Heart left ventricle (tissue), 16 donors: ENCODE measurements at regions not wholly inside any gene's neighbourhood (a gene's known extent, or its start where the extent isn't known, plus 50 kb on each side); places are given as distances from the start of the nearest gene placed in this dataset.

ENCODE experiments used
- ATAC-seq, 4 donors: fragments of 200-7000 bp; cut with Tn5 transposase; one replicate each; pipeline ENCODE4 v1.9.1; 2020 to 2022; ENCODE audit warnings: moderate library complexity in 4 of 4, mild to moderate bottlenecking in 3 of 4, moderate number of reproducible peaks in 1 of 4
- DNase-seq, 5 donors: peaks; one replicate each; pipeline ENCODE4 v3.0.0-alpha.2; 2020
- H3K27ac ChIP-seq, 12 donors: fragments of 200-600 bp; sonication (generic) in 4 of 12; one replicate each; pipeline versions ENCODE4 v1.5.0 to v1.8.0; 2016 to 2022; ENCODE audit warnings: mild to moderate bottlenecking in 2 of 12
- H3K27me3 ChIP-seq, 9 donors: fragments of 200-600 bp; sonication (generic) in 2 of 9; one replicate each; pipeline versions ENCODE4 v1.5.1 to v1.8.0; 2016 to 2022; ENCODE audit warnings: mild to moderate bottlenecking in 3 of 9
- H3K36me3 ChIP-seq, 9 donors: fragments of 200-600 bp; sonication (generic) in 2 of 9; one replicate each; pipeline versions ENCODE4 v1.5.0 to v1.8.0; 2018 to 2022; ENCODE audit warnings: mild to moderate bottlenecking in 2 of 9
- H3K4me1 ChIP-seq, 12 donors: fragments of 200-600 bp; sonication (generic) in 4 of 12; one replicate each; pipeline versions ENCODE4 v1.5.0 to v1.8.0; 2016 to 2022; ENCODE audit warnings: mild to moderate bottlenecking in 3 of 12
- H3K4me3 ChIP-seq, 12 donors: fragments of 200-600 bp; sonication (generic) in 4 of 12; one replicate each; pipeline versions ENCODE4 v1.5.0 to v1.8.0; 2017 to 2022; ENCODE audit warnings: mild to moderate bottlenecking in 9 of 12, moderate library complexity in 4 of 12
- H3K9me3 ChIP-seq, 12 donors: fragments of 200-600 bp; sonication (generic) in 4 of 12; one replicate each; pipeline versions ENCODE4 v1.5.0 to v1.8.0; 2016 to 2022; ENCODE audit warnings: mild to moderate bottlenecking in 1 of 12
- POLR2A ChIP-seq, 2 donors: fragments of 450-650 bp; IDR thresholded peaks; one replicate each; pipeline ENCODE4 v1.6.1; 2017; ENCODE audit warnings: antibody characterized with exemption in 2 of 2, mild to moderate bottlenecking in 2 of 2, moderate library complexity in 2 of 2
- WGBS, 4 donors: extraction: QIAGEN DNeasy Blood & Tissue Kit in 2 of 4; methylation state at CpG; one replicate each; pipeline versions ENCODE4 v1.1.5 to v1.1.7; 2013 to 2018; 5-methylcytosine and 5-hydroxymethylcytosine counted together
- intact Hi-C, 10 donors: fragments of 100-400 bp; cut with DNase I; formaldehyde crosslinking; loops; one replicate each; pipeline versions ENCODE4 v1.11.1 to v1.14.2; 2022
- TF ChIP-seq, protein P1 (sequence below), 12 donors: fragments of 200-600 bp; sonication (generic) in 4 of 12; IDR thresholded peaks; one replicate each; pipeline versions ENCODE4 v1.5.0 to v1.8.0; 2018 to 2022; ENCODE audit warnings: antibody characterized with exemption in 12 of 12, mild to moderate bottlenecking in 5 of 12
- donor health status: ischemic (EF 13 %, LVEDD 7.1; RV severe dilation, severe dysfunction).
- donor health status: healthy with polysubstance abuse.
- donor health status: DM: no; HTN: yes; CAD: no.
- donor health status: DM: no; HTN: no; CAD: no.
- donor health status: ischemic (EF 25% LVEDD 6.9; RV normal size, moderate dysfunction).
- donor health status: ischemic (EF 25% LVEDD 5.7; RV mildly dilated, moderate dysfunction).
- donor health status: healthy.
- donor health status: DM: yes; HTN: yes; CAD: no.
- donor health status: ischemic (EF 35%, LVEDD 5.7; RV mildly dilated, moderate dysfunction).
- donor health status: nonischemic (EF 11% LVEDD 7.7; RV severe dilation, severe dysfunction).
- donor health status: DM: yes; HTN: yes; CAD: no.
- donor health status: PGD.
- donor health status: ischemic (EF 29% LVEDD 5.4; RV normal size, mild dysfunction).
- donor health status: nonischemic (EF 23%, LVEDD 6.1; RV moderate dilation, normal function).

DNA sequence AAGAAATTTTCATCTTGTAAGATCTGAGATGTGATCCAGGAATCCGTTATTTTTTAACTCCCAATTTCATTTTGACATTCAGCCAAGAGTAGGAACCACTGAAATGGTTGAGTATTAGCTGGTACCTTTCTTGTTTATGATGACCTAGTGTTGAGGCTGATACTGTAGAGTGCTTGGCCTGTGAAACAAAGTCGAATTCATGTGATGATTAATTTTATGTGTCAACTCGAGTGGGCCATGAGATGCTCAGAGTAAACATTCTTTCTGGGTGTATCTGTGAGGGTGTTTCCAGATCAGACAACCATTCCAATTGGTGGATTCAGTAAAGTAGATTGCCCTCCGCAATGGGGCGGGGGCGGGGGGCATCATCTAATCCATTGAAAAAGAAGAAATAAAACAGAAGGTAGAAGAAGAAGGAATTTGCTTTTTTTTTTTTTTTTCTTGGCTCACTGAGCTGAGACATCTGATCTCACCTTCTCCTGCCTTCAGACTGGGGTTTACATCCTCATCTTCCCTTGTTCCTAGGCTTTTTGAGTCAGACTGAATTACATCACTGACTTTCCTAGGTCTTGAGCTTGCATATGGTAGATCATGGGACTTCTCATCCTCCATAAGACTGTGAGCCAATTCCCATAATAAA lies 264.6 kb upstream of the KCNJ16 start:
- no peak for ATAC-seq
- intact Hi-C loops = no loop called here
- Histone ChIP-seq H3K27ac (no peak overlapping the region), H3K4me1 (no peaks in the 10 kb centered on the region), H3K4me3 (no peak overlapping the region), H3K27me3 (no peaks in the 10 kb centered on the region), H3K9me3 (no peaks in the 10 kb centered on the region), H3K36me3 (no peaks in the 10 kb centered on the region)
- TF ChIP-seq POLR2A (IDR thresholded peaks at IDR 0.05) = no peak
- TF ChIP-seq, protein P1, sequence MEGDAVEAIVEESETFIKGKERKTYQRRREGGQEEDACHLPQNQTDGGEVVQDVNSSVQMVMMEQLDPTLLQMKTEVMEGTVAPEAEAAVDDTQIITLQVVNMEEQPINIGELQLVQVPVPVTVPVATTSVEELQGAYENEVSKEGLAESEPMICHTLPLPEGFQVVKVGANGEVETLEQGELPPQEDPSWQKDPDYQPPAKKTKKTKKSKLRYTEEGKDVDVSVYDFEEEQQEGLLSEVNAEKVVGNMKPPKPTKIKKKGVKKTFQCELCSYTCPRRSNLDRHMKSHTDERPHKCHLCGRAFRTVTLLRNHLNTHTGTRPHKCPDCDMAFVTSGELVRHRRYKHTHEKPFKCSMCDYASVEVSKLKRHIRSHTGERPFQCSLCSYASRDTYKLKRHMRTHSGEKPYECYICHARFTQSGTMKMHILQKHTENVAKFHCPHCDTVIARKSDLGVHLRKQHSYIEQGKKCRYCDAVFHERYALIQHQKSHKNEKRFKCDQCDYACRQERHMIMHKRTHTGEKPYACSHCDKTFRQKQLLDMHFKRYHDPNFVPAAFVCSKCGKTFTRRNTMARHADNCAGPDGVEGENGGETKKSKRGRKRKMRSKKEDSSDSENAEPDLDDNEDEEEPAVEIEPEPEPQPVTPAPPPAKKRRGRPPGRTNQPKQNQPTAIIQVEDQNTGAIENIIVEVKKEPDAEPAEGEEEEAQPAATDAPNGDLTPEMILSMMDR (IDR thresholded peaks at IDR 0.05) = no peak
- 90 to 93% (median 91%) methylated on average over 6 of the region's 6 CpGs for WGBS, 4 donors
- no peak for DNase-seq

DNA sequence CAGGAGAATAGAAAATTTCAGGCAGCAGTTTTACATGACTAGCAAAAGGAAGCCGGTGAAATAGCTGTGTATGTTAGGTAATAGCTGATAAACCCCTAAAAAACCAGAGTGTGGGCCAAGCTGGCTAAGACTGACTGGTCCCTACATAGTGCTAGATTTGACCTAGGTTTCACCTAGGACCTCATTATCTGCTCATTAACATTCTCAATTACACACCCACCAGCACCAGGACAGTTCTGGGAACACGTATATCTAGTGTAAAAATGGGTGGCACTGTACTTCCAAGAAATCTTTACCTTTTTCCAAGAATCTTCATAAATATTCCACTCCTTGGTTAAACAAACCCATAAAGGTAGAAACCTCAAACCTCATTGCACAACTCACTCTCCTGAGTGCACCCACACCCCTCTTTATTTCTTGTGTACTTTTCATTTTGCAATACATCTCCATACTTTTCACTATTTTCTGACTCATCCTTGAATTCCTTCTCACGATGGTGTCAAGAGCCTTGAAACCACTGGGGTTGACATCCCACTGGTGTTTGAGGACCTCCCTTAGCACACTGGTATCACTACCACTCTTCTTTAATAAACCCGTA lies 262.7 kb upstream of the KCNJ16 start:
- Histone ChIP-seq H3K36me3 (no peaks in the 10 kb centered on the region), H3K27me3 (no peaks in the 10 kb centered on the region), H3K27ac (no peak overlapping the region), H3K9me3 (no peaks in the 10 kb centered on the region), H3K4me3 (no peak overlapping the region), H3K4me1 (no peaks in the 10 kb centered on the region)
- ATAC-seq (no peak), DNase-seq (no peak)
- intact Hi-C loops = no loop called here
- WGBS, 4 donors = 87 to 93% (median 92%) methylated on average over 4 of the region's 4 CpGs
- no peak for TF ChIP-seq POLR2A (IDR thresholded peaks at IDR 0.05)
- TF ChIP-seq, protein P1 (IDR thresholded peaks at IDR 0.05) = no peak

- TF ChIP-seq, protein P1 (IDR thresholded peaks at IDR 0.05) = no peak
- no peak for TF ChIP-seq POLR2A (IDR thresholded peaks at IDR 0.05)
- H3K36me3 ChIP-seq = no peaks in the 10 kb centered on the region
- H3K4me1 ChIP-seq = peaks cover 0 to 2% (median 0%) of the 10 kb centered on the region in 12 donors
- H3K27me3 ChIP-seq = no peaks in the 10 kb centered on the region
- ATAC-seq (no peak), DNase-seq (no peak)
- H3K9me3 ChIP-seq = no peaks in the 10 kb centered on the region
- no peak overlapping the region for H3K4me3 ChIP-seq
- 80 to 86% (median 84%) methylated on average over 2 of the region's 2 CpGs for WGBS, 4 donors
- intact Hi-C loops = no loop called here
- H3K27ac ChIP-seq = no peak overlapping the region
Measured at GRCh38 chr17:69814031-69814430, 261.0 kb upstream of the KCNJ16 start.

DNA sequence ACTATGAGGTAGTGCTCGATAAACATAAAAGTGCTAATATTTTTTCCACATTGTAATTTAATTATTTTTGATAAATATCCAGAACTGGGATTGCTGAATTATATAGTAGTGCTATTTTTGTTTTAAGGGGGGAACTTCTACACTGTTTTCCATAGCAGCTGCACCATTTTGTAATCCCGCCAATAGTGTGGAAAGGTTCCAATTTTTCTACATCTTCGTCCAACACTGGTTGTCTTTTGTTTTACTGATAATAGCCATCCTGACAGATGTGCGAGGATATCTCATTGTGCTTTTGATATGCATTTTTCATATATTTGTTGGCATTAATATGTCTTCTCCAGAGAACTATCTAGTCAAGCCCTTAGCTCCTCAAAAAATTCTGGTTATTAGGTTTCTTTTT lies 259.6 kb upstream of the KCNJ16 start:
- H3K36me3 ChIP-seq = no peaks in the 10 kb centered on the region
- ATAC-seq (no peak), DNase-seq (no peak)
- no peak overlapping the region for H3K4me3 ChIP-seq
- TF ChIP-seq POLR2A (IDR thresholded peaks at IDR 0.05) = no peak
- TF ChIP-seq, protein P1 (IDR thresholded peaks at IDR 0.05) = no peak
- intact Hi-C loops = no loop called here
- no peaks in the 10 kb centered on the region for H3K27me3 ChIP-seq
- H3K27ac ChIP-seq = no peak overlapping the region
- H3K4me1 ChIP-seq = peaks cover 0 to 7% (median 0%) of the 10 kb centered on the region in 12 donors
- H3K9me3 ChIP-seq = no peaks in the 10 kb centered on the region
- WGBS, 4 donors = 56 to 69% (median 63%) methylated on average over 4 of the region's 4 CpGs
